ENCODE measurements at regions not wholly inside any gene's neighbourhood (a gene's known extent, or its start where the extent isn't known, plus 50 kb on each side); places are given as distances from the start of the nearest gene placed in this dataset.

DNA sequence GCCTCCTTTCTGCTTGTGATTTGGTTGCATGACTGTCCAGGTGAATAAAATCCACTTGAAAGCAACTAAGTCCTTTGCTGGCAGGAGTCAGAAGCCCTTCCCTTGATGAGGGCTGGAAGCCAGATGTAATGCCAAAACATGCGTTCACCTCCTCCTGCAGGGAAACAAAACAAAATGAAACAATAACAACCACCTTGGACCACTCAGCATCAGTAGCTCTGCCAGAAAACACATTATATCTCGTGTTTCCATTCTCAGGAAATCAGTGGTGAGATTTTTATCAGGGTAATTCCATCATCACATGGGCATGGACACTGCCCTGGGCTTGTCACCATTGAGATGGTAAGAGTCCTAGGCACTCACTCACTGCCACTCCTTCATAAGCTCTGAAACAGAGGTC lies 350.3 kb upstream of the ACTBL2 start:
- Mint-ChIP-seq H3K4me1 (no peaks in the 10 kb centered on the region), H3K9me3 (peaks cover 0 to 2% (median 0%) of the 10 kb centered on the region in 7 donors), H3K27me3 (no peaks in the 10 kb centered on the region), H3K27ac (no peak overlapping the region), H3K4me3 (no peak overlapping the region), H3K36me3 (no peaks in the 10 kb centered on the region)
- Histone ChIP-seq H3K27me3 (ENCODE audit: control insufficient read depth, insufficient read depth, low read length) (no peaks in the 10 kb centered on the region), H3K27ac (ENCODE audit: insufficient read depth, low read length, poor library complexity, severe bottlenecking) (no peak overlapping the region), H3K9me3 (ENCODE audit: control insufficient read depth in 2 of 2, low read length in 2 of 2) (no peaks in the 10 kb centered on the region), H3K4me1 (ENCODE audit: control insufficient read depth, insufficient read depth, low read length, poor library complexity, severe bottlenecking) (no peaks in the 10 kb centered on the region), H3K4me3 (ENCODE audit: low read depth, low read length) (no peak overlapping the region), H3K36me3 (ENCODE audit: control insufficient read depth, insufficient read depth, low read length) (no peaks in the 10 kb centered on the region)
- no peak for ATAC-seq (ENCODE audit: low read depth in 2 of 2)
- no peak for DNase-seq

DNA sequence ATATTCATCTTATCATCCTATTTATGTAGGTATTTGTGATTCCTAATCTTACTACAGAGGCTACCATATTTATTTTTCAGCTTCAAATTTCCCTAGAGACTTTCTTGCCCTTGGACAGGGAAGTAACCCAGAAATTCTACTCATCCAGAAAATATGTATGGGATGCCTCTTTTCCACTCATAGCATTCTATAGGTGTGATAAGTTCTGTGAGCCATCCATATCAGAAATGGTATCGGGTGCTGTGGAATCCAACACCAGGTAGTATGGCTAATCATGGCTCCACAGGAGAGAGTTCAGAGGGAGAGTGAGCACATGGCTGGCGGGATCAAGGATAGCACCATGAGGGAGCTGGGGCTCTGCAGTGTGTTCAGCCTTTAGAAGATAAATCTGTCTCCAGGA lies 349.3 kb upstream of the ACTBL2 start:
- ATAC-seq (ENCODE audit: low read depth in 2 of 2) (no peak), DNase-seq (no peak)
- Histone ChIP-seq H3K4me1 (ENCODE audit: control insufficient read depth, insufficient read depth, low read length, poor library complexity, severe bottlenecking) (no peaks in the 10 kb centered on the region), H3K36me3 (ENCODE audit: control insufficient read depth, insufficient read depth, low read length) (no peaks in the 10 kb centered on the region), H3K27me3 (ENCODE audit: control insufficient read depth, insufficient read depth, low read length) (no peaks in the 10 kb centered on the region), H3K4me3 (ENCODE audit: low read depth, low read length) (no peak overlapping the region), H3K27ac (ENCODE audit: insufficient read depth, low read length, poor library complexity, severe bottlenecking) (no peak overlapping the region), H3K9me3 (ENCODE audit: control insufficient read depth in 2 of 2, low read length in 2 of 2) (no peaks in the 10 kb centered on the region)
- no peak overlapping the region for H3K27ac Mint-ChIP-seq
- no peaks in the 10 kb centered on the region for H3K27me3 Mint-ChIP-seq
- H3K9me3 Mint-ChIP-seq, result peaks cover 0 to 2% (median 0%) of the 10 kb centered on the region in 7 donors
- H3K4me1 Mint-ChIP-seq, result no peaks in the 10 kb centered on the region
- H3K4me3 Mint-ChIP-seq, result no peak overlapping the region
- no peaks in the 10 kb centered on the region for H3K36me3 Mint-ChIP-seq

DNA sequence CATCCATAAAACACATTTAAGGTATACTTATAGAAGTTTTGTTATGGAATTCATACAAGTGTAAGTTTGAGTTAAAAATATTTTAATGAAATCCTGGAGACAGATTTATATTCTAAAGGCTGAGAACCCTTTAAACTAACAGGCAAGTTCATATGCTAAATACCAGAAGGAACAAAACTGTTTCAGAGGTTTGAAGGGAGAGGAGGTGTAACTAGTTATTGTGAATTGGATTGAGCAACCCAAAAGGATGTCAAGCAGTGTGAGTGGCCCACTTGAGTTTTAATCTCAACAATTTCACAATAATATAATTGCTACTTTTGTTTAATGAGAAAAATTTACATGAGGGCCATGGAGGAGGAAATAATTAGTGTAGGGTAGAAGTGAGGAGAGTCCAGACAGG lies 348.5 kb upstream of the ACTBL2 start:
- Mint-ChIP-seq H3K4me1 (no peaks in the 10 kb centered on the region), H3K27me3 (no peaks in the 10 kb centered on the region), H3K4me3 (no peak overlapping the region), H3K9me3 (peaks cover 0 to 2% (median 0%) of the 10 kb centered on the region in 7 donors), H3K27ac (no peak overlapping the region), H3K36me3 (no peaks in the 10 kb centered on the region)
- no peak for DNase-seq
- no peak overlapping the region for H3K4me3 ChIP-seq (ENCODE audit: low read depth, low read length)
- H3K36me3 ChIP-seq (ENCODE audit: control insufficient read depth, insufficient read depth, low read length), result no peaks in the 10 kb centered on the region
- no peak overlapping the region for H3K27ac ChIP-seq (ENCODE audit: insufficient read depth, low read length, poor library complexity, severe bottlenecking)
- no peaks in the 10 kb centered on the region for H3K4me1 ChIP-seq (ENCODE audit: control insufficient read depth, insufficient read depth, low read length, poor library complexity, severe bottlenecking)
- H3K27me3 ChIP-seq (ENCODE audit: control insufficient read depth, insufficient read depth, low read length), result no peaks in the 10 kb centered on the region
- no peak for ATAC-seq (ENCODE audit: low read depth in 2 of 2)
- H3K9me3 ChIP-seq (ENCODE audit: control insufficient read depth in 2 of 2, low read length in 2 of 2), result no peaks in the 10 kb centered on the region

DNA sequence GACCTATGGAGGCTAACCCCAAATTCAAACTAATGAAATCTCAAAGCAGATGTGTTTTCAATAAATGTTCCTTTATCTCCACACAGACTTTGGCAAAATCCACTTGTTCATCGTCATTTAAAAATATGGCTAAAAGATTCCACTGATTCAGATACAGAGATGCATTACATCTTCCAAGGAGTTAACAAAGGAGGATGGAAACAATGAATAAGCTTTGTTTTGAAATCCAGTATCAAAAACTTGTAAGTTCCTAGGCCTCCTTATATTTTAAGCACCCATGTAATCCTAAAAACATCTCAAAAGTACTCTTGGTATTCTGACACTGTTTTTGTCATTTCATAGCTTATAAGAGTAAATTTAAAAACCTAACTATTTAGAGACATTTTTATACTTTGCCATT lies 345.6 kb upstream of the ACTBL2 start:
- Mint-ChIP-seq H3K27ac (no peak overlapping the region), H3K4me1 (no peaks in the 10 kb centered on the region), H3K27me3 (no peaks in the 10 kb centered on the region), H3K36me3 (no peaks in the 10 kb centered on the region), H3K4me3 (no peak overlapping the region), H3K9me3 (peaks cover 0 to 2% (median 0%) of the 10 kb centered on the region in 7 donors)
- ATAC-seq (ENCODE audit: low read depth in 2 of 2) (no peak), DNase-seq (no peak)
- Histone ChIP-seq H3K27me3 (ENCODE audit: control insufficient read depth, insufficient read depth, low read length) (no peaks in the 10 kb centered on the region), H3K4me3 (ENCODE audit: low read depth, low read length) (no peak overlapping the region), H3K36me3 (ENCODE audit: control insufficient read depth, insufficient read depth, low read length) (no peaks in the 10 kb centered on the region), H3K9me3 (ENCODE audit: control insufficient read depth in 2 of 2, low read length in 2 of 2) (no peaks in the 10 kb centered on the region), H3K4me1 (ENCODE audit: control insufficient read depth, insufficient read depth, low read length, poor library complexity, severe bottlenecking) (no peaks in the 10 kb centered on the region), H3K27ac (ENCODE audit: insufficient read depth, low read length, poor library complexity, severe bottlenecking) (no peak overlapping the region)

DNA sequence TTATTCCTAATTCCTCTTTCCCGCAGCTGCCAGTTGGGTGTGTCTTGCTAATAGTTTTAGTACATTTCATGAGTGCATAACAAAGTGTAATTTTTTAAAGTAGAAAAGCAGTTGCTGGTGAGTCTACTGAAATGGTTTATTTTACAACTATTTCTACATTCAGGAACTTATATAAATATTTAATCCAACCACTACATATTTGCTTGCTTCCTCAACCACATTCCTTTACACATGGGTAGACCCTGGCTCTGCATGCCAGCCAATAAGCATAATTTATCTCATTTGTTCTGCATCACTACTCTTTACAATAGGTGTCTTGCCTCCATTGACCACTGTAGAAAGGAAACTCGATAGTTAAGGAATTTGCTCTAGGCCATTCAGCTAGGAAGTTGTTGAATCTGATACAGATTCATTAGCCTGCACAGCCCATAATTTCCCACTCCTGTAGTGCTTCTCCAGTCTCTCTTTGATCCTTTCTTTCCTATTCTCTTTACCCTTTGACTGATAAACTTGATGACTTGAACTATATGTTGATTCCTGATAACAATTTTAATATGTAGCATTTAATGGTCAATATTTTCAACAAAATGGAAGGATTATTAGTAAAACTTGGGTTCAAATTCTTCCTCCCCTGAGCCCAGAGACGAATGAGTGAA lies 342.5 kb upstream of the ACTBL2 start:
- no peak overlapping the region for H3K27ac ChIP-seq (ENCODE audit: insufficient read depth, low read length, poor library complexity, severe bottlenecking)
- H3K27me3 ChIP-seq (ENCODE audit: control insufficient read depth, insufficient read depth, low read length), result no peaks in the 10 kb centered on the region
- Mint-ChIP-seq H3K4me1 (no peaks in the 10 kb centered on the region), H3K4me3 (no peak overlapping the region), H3K27ac (no peak overlapping the region), H3K27me3 (no peaks in the 10 kb centered on the region), H3K9me3 (peaks cover 0 to 3% (median 2%) of the 10 kb centered on the region in 7 donors), H3K36me3 (no peaks in the 10 kb centered on the region)
- no peak overlapping the region for H3K4me3 ChIP-seq (ENCODE audit: low read depth, low read length)
- no peaks in the 10 kb centered on the region for H3K4me1 ChIP-seq (ENCODE audit: control insufficient read depth, insufficient read depth, low read length, poor library complexity, severe bottlenecking)
- ATAC-seq (ENCODE audit: low read depth in 2 of 2) (no peak), DNase-seq (no peak)
- H3K9me3 ChIP-seq (ENCODE audit: control insufficient read depth in 2 of 2, low read length in 2 of 2), result no peaks in the 10 kb centered on the region
- no peaks in the 10 kb centered on the region for H3K36me3 ChIP-seq (ENCODE audit: control insufficient read depth, insufficient read depth, low read length)

DNA sequence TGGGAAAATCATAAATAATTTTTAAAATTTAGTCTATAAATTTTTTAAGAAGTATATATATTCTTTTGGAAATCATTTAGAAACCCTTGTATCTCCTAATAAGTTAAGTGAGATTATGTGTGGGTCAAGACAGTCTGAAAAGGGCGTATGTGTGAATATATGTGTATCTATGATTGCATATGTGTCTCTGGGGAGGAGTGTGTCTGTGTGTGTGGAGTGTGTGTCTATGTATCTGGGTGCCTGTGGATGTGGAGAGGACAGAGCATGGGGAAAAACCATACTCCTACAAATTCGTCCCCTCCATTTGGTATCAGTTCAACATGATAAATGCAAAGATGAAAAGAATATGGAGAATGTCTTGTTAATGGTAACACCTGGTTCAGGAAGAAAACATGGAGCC lies 342.0 kb upstream of the ACTBL2 start:
- no peaks in the 10 kb centered on the region for H3K27me3 Mint-ChIP-seq
- Histone ChIP-seq H3K9me3 (ENCODE audit: control insufficient read depth in 2 of 2, low read length in 2 of 2) (no peaks in the 10 kb centered on the region), H3K27ac (ENCODE audit: insufficient read depth, low read length, poor library complexity, severe bottlenecking) (no peak overlapping the region), H3K4me1 (ENCODE audit: control insufficient read depth, insufficient read depth, low read length, poor library complexity, severe bottlenecking) (no peaks in the 10 kb centered on the region), H3K27me3 (ENCODE audit: control insufficient read depth, insufficient read depth, low read length) (no peaks in the 10 kb centered on the region), H3K4me3 (ENCODE audit: low read depth, low read length) (no peak overlapping the region), H3K36me3 (ENCODE audit: control insufficient read depth, insufficient read depth, low read length) (no peaks in the 10 kb centered on the region)
- H3K4me1 Mint-ChIP-seq, result no peaks in the 10 kb centered on the region
- no peak for ATAC-seq (ENCODE audit: low read depth in 2 of 2)
- no peak overlapping the region for H3K27ac Mint-ChIP-seq
- H3K4me3 Mint-ChIP-seq, result no peak overlapping the region
- DNase-seq, result no peak
- peaks cover 0 to 3% (median 2%) of the 10 kb centered on the region in 7 donors for H3K9me3 Mint-ChIP-seq
- H3K36me3 Mint-ChIP-seq, result no peaks in the 10 kb centered on the region

DNA sequence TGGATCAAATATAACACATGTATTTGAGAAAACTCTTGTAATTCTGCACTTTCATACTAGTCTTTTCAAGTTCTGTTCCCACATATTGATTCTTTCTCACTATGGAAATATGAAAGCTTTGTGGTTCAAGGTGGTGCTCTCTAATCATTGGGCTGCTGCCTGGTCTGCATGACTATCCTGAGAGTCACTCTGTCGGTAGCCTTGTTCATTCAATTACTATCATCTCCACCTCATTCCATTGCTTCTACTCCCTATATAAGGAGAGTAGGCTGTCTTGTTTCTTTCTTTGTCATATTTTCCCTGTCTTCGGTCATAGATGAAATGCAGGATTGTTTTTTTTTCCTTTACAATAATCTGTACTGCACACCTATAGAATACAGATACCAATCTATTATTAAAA lies 341.4 kb upstream of the ACTBL2 start:
- Histone ChIP-seq H3K9me3 (ENCODE audit: control insufficient read depth in 2 of 2, low read length in 2 of 2) (no peaks in the 10 kb centered on the region), H3K36me3 (ENCODE audit: control insufficient read depth, insufficient read depth, low read length) (no peaks in the 10 kb centered on the region), H3K4me1 (ENCODE audit: control insufficient read depth, insufficient read depth, low read length, poor library complexity, severe bottlenecking) (no peaks in the 10 kb centered on the region), H3K27ac (ENCODE audit: insufficient read depth, low read length, poor library complexity, severe bottlenecking) (no peak overlapping the region), H3K27me3 (ENCODE audit: control insufficient read depth, insufficient read depth, low read length) (no peaks in the 10 kb centered on the region), H3K4me3 (ENCODE audit: low read depth, low read length) (no peak overlapping the region)
- no peaks in the 10 kb centered on the region for H3K36me3 Mint-ChIP-seq
- no peak for ATAC-seq (ENCODE audit: low read depth in 2 of 2)
- H3K4me3 Mint-ChIP-seq, result no peak overlapping the region
- DNase-seq, result no peak
- no peaks in the 10 kb centered on the region for H3K4me1 Mint-ChIP-seq
- peaks cover 0 to 3% (median 2%) of the 10 kb centered on the region in 7 donors for H3K9me3 Mint-ChIP-seq
- H3K27me3 Mint-ChIP-seq, result no peaks in the 10 kb centered on the region
- no peak overlapping the region for H3K27ac Mint-ChIP-seq

DNA sequence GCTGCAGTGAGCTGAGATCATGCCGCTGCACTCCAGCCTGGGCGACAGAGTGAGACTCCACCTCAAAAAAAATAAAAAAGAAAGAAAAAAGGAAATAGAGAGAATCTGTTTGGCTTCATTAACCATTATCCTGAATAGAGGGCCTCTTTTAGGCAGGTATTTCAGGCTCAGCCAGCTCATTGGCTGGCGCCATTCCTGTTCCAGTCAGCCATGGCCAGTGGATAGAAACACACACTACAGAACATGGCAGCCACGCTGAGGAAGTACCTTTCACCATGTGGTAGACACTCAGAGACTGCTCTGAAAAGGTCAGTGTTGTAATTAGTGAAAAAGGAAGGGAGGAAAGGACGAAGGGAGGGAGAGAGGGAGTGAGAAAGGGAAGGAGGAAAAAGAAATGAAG lies 340.0 kb upstream of the ACTBL2 start:
- DNase-seq, result no peak
- Histone ChIP-seq H3K4me3 (ENCODE audit: low read depth, low read length) (no peak overlapping the region), H3K27me3 (ENCODE audit: control insufficient read depth, insufficient read depth, low read length) (no peaks in the 10 kb centered on the region), H3K36me3 (ENCODE audit: control insufficient read depth, insufficient read depth, low read length) (no peaks in the 10 kb centered on the region), H3K4me1 (ENCODE audit: control insufficient read depth, insufficient read depth, low read length, poor library complexity, severe bottlenecking) (no peaks in the 10 kb centered on the region), H3K9me3 (ENCODE audit: control insufficient read depth in 2 of 2, low read length in 2 of 2) (no peaks in the 10 kb centered on the region), H3K27ac (ENCODE audit: insufficient read depth, low read length, poor library complexity, severe bottlenecking) (no peak overlapping the region)
- peaks cover 0 to 3% (median 2%) of the 10 kb centered on the region in 7 donors for H3K9me3 Mint-ChIP-seq
- no peak overlapping the region for H3K27ac Mint-ChIP-seq
- H3K4me3 Mint-ChIP-seq, result no peak overlapping the region
- no peaks in the 10 kb centered on the region for H3K36me3 Mint-ChIP-seq
- no peaks in the 10 kb centered on the region for H3K4me1 Mint-ChIP-seq
- ATAC-seq (ENCODE audit: low read depth in 2 of 2), result no peak
- no peaks in the 10 kb centered on the region for H3K27me3 Mint-ChIP-seq

All from CD4-positive, CD25-positive, alpha-beta regulatory T cell (primary cell).